ENCODE measurements at regions not wholly inside any gene's neighbourhood (a gene's known extent, or its start where the extent isn't known, plus 50 kb on each side); places are given as distances from the start of the nearest gene placed in this dataset.
"Not testable (repeated sequence)": the region's sequence is repeated elsewhere in the genome, so short reads cannot be mapped to it uniquely, and the experiment has no call there.

DNA sequence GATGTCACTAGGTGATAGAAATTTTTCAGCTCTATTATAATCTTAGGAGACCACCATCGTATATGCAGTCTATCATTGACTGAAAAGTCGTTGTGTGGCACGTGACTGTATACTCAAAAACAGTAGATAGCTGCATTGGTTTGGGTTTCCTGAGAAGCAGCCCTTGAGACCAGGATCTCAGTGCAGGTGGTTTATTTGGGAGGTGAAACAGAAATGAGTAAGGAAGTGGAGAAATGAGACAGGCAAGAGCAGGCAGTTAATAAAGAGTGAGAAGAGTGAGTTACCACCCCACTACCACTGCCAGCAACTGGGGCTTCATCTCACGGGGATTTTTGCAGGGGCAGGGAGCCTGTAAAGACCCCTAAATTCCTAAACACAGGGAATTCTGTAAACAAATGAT, 221.0 kb downstream of the SHQ1 start:
- DNase-seq (ENCODE audit: low read depth): no peak

GRCh38 chr3:72625602-72626337, 222.5 kb downstream of the SHQ1 start:
- DNase-seq (ENCODE audit: low read depth): no peak

DNA sequence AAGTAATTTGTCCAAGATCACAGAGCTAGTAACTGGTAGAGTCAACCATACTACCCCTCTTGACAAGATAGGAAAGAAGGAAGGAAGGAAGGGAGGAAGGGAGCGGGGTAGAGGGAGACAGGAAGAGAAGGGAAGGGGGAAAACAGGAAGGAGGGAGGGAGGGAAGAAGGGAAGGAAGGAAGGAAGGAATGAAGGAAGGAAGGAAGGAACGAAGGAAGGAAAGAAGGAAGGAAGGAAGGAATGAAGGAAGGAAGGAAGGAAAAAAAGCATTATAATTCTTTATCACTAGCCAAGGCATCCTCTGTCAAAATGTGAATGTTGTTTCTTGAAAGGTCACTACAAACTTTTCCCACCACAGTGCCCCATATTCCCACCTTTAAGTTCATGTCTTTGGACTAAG, 223.6 kb downstream of the SHQ1 start:
- no peak for DNase-seq (ENCODE audit: low read depth)

- no peak for DNase-seq (ENCODE audit: low read depth)
These were observed 229.5 kb downstream of the SHQ1 start for GRCh38 chr3:72618739-72619138.

DNA sequence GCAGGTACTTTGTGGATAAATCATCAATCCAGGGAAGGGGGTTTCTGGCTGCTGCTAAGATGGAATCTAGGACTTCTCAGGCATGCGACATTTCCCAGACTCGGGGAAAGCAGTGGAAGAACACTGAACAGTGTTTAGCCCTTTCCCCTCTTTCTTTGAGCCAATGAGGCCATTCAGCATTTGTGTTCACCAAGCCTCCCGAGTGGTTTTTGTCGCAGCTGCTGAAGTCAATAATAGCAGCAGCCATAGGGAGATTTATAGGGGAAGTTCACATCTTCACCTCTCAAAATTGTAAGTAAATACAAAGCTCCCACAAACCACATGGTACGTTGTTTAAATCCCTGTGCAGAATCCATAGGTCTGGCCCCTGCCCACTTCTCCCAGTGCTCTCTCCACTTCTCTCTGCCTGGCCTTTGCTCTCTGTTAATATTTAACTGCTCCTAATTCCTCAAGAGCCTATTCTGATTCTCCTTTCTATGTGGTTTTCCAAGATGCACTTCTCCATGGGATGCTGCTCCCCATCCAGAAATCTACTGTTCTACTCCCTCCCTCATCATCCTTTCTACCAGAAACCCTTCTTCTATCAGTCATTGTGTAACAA, 230.7 kb downstream of the SHQ1 start:
- DNase-seq (ENCODE audit: low read depth): no peak

DNA sequence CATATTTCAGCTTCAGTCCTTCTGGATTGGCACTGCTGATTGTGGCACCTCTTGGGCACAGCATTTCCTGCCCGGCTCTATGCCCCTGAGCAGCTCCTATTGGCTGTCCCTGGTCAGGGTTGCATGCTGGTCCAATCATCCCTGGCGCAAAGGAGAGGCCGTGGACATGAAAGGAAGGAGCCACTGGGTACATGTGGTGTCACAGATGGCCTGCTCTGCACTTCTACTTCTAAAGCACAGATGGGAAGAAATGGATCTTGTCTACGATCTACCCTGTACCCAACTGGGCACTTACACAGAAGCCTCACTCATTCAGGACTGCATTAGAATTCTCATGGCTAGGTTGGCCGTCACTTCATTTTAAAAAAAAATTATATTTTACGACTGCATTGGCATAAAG, 232.5 kb downstream of the SHQ1 start:
- no peak for DNase-seq (ENCODE audit: low read depth)

DNA sequence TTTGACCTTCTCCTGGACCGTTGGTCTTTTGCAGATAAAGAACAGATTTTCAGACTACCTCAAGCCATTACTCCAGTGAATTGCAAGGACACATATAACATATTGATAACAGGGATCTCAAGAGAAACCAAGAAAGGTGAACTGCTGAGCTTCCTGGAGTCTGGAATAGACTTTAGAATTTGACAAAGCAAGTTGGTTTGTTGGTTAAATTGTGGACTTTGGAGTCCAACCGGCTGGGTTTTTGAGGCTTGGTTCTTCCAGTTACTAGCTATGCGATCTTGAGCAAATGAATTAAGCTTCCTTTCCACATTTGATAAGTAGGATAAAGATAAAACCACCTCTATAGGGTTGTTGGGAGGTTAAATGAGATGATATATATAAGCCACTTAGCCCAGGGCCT, 233.1 kb downstream of the SHQ1 start:
- no peak for DNase-seq (ENCODE audit: low read depth)

- DNase-seq (ENCODE audit: low read depth): no peak
These were observed 233.7 kb downstream of the SHQ1 start for GRCh38 chr3:72614394-72615074.

- DNase-seq (ENCODE audit: low read depth): no peak
These were observed 234.4 kb downstream of the SHQ1 start for GRCh38 chr3:72613871-72614270.

DNA sequence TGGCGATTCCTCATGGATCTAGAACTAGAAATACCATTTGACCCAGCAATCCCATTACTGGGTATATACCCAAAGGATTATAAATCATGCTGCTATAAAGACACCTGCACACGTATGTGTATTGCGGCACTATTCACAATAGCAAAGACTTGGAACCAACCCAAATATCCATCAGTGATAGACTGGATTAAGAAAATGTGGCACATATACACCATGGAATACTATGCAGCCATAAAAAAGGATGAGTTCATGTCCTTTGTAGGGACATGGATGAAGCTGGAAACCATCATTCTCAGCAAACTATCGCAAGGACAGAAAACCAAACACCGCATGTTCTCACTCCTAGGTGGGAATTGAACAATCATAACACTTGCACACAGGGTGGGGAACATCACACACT, 239.1 kb downstream of the SHQ1 start:
- not testable (repeated sequence) for DNase-seq (ENCODE audit: low read depth)

DNA sequence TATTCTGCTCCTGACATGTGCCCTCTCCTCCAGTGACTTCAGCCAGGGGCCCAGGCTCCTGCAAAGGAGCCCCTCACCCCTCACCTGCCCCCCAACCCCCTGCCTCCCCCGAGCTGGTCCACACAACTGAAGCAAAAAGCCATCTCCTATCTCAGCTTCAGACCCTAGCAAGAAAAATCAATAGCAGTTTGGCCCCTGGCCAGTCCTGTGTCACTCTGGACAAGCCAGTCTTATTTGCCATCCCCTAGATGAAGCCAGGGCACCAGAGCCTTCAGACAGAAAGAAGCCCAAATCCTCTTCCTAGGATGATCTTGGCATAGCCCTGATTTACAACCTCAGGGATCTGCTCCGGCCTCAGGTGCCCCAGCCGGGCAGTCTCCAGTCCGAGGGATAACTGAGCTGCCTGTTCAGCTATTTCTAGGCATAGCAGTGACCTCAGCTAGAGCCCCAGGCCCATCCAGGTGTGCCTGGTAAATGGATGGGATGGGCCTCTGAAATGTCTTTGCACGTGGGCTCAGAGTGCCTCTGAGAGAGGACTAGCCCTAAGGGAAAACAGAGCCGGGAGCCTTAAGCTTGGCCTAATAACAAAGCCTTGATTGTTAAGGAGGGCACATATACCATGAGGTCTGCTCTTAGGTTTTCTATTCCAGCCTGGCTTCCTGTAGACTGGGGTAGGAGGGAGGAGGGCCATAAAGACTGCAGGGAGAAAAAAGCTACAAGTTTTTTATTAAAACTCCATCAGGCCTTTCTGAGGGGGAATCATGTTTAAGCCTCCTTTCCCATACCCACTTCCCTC, 242.0 kb downstream of the SHQ1 start:
- no peak for DNase-seq (ENCODE audit: low read depth)

GRCh38 chr3:72604328-72604727, 243.9 kb downstream of the SHQ1 start:
- DNase-seq (ENCODE audit: low read depth): no peak

DNA sequence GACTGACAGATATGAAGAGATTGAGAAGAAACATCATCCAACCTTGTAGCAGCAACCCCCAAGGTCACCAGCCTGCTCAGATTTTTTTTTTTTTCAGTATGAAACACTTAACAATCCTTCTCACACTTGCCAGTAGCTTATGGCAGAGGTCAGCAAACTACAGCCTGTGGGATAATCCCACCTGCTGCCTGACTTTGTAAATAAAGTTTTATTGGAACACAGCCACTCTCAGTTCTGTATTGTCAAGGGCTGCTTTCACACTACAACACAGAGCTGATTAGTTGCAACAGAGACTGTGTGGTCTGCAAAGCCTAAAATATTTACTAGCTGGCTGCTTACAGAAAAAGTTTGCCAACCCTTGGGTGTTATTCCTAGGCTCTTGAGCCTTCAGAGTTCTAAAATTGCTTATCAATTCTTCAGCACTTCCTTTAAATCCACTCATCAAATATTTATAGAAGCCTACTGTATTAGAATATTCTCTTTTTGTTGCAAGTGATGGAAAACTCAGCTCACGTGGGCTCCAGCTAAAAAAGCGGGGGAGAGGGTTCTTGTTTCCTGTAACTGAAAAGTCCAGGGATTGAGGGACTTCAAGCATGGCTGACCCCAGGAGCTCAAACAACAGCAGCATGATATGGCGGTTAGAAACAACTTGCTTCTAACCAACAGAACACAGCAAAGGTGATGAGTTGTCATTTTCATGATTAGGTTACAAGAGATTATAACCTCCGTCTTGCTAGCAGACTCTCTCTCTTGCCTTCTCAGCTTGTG, 246.1 kb downstream of the SHQ1 start:
- no peak for DNase-seq (ENCODE audit: low read depth)

GRCh38 chr3:72601060-72601459, 247.2 kb downstream of the SHQ1 start:
- no peak for DNase-seq (ENCODE audit: low read depth)

DNA sequence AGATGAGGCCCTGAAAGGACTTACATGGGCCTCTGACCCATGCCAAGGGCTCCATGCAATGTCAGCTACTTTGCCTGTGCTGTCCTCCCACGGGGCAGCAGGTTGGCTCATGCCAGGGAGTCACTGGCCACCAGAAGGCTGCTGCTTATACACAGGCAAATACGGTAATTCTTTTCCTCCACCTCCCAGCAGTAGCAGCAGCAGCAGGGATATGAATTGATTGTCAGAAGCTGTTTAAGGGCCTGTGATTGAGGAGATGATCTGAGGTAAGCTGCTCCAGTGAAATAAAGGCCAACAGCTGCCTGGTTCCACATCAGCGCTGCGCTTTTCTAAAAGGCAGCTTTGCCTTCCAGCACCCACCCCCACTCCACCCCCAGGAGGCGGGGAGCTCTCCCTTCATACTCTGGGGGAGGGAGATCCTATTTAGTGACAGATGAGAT, 250.5 kb downstream of the SHQ1 start:
- DNase-seq (ENCODE audit: low read depth): no peak

DNA sequence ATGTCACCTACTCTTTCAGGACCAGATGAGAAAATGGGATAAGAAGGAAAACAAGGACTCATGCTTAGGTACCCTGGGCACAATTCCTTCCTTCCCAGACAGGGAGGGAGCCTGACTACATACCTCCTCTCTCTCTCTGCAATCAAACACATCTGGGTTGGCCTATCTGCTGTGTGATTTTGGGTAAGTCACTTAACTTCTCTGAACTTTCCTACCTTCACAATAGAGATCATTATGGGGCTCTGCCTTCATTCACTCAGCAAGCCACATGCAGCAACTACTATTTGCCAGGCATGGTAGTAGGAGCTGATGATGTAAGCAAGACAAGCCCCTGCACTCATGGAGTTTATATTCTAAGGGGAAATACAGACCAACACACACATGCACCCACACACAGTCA, 251.2 kb downstream of the SHQ1 start:
- no peak for DNase-seq (ENCODE audit: low read depth)

DNA sequence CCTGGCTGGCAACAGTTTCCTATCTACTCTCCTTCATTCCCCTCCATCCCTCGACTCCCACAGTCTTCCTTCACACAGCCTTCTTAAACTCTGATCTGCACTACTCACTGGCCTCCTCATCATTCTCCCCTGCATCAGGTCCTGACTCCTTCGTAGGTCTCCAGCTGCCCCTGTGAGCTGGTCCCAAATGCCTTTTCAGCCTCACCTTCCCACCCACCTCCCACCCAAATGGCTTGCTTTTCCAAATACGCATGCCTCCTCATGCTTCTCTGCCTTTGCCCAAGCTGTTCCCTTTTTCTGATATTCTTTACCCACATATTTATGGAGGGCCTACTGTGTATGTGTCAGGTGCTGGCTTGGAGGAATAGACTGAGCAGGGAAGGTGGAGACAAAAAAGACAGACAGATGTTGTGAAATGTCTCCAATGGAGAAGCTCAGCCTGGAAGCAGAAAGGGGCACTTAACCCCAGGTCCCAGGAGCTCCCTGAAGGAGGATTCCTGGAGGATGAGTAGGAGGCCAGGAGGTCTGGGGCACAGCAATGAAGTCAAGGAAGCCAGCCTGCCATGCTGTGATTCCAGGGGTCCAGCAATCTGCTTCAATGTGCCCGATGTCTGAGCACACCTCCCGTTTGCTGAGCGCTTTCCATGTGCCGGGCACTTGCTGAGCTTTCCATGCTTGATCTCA, 252.2 kb downstream of the SHQ1 start:
- no peak for DNase-seq (ENCODE audit: low read depth)

DNA sequence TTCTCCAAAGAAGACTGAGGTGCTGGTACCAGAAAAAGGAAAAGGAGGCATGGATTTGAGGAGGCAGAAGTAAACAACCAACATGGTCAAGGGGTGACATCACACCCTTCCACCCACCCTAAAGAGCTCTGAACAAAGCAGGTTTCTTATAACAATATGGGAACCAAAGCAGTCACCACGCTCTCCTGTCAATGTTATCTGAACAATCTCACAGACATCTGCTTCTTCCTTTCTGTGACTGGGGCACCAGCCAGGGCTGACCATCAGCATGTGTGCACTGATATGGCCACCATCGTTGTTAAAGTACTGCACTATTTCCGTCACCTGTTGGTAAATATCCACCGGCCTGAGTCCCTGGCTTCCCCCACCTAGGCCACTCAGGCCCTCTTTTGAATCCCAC, 252.9 kb downstream of the SHQ1 start:
- no peak for DNase-seq (ENCODE audit: low read depth)

- no peak for DNase-seq (ENCODE audit: low read depth)
These were observed 253.5 kb downstream of the SHQ1 start for GRCh38 chr3:72594615-72595215.

DNA sequence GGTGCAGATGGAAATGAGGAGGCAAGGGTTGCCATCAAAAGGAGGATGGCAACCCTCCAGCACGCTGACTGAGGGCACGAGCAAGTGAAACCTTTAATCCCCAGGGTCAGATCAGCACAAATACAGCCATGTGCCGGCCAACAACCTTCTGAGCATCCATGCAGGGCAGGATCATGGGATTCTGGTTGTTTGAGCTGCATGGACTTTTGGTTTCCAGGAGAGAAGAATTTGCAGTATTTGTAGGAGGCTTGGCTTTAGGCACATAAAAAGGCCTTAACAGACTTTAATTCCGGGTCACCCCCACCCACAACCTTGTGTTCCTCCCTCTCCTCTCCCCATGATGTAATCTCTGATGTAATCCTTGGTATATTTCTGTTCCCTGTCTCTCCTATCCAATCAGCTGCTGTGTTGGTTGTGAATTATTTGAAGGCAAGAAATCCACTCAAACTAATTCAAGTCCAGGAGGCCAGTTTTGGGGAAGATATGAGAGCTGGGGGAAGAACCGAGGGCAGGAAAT, 254.3 kb downstream of the SHQ1 start:
- DNase-seq (ENCODE audit: low read depth): no peak
